ENCODE measurements at regions not wholly inside any gene's neighbourhood (a gene's known extent, or its start where the extent isn't known, plus 50 kb on each side); places are given as distances from the start of the nearest gene placed in this dataset.
"Not testable (repeated sequence)": the region's sequence is repeated elsewhere in the genome, so short reads cannot be mapped to it uniquely, and the experiment has no call there.

GRCh38 chr12:68481181-68481941 is 129.3 kb upstream of the RAP1B start:
- DNase-seq: no peak

- DNase-seq: no peak
Measured at GRCh38 chr12:68482014-68482413, 128.7 kb upstream of the RAP1B start.

DNA sequence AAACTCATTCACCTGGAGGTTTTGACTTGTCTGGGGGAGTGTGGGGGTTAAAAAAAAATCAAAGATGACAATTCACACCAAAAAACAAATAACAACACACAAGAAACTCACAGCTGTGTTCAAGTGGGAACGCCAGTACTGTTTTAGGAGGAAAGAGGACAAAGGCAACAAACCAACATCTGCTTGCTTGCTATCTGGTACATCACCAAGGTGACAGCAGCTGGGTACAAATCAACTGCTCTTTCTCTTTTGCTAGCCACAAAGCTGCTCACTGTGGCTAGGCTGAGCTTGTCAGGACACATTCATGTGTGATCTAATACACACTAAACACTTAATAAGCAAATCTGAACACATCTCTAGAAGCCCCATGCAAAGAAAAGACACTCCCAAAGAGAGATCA is 128.0 kb upstream of the RAP1B start:
- DNase-seq: no peak

DNA sequence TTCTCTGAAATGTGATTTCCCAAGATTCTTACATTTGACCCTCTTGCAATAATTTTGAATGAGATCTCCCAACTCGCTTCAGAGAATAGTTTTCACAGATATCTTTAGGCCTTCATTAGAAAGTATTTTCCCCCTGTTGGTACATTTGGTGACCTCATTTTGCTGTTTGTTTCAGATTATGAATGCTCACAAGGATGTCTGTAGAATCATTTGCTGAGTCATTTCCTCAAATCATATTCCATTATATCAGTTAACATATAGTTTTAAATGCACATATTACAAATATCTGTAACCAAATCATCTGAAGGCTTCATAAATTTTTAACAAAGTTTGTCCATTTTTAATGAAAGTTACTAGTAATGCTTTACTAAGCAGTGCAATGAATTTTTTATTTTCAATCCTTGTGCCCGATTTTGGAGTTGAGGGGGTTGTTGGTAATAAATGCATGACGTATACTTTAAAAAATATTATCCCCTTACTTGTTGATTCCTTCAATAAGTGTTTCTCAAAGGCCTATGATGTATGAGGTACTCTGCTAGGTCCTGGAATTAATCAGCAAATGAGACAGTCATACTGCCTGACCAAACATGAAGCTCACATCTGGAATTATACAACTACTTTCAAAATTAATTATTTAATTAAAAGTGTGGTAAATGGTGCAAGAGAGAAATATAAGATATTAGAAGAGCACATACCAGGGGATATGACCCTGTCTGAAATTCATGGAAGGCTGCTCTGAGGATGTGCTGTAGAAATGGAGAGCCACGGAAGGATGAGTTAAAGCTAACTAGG is 126.9 kb upstream of the RAP1B start:
- DNase-seq: no peak

DNA sequence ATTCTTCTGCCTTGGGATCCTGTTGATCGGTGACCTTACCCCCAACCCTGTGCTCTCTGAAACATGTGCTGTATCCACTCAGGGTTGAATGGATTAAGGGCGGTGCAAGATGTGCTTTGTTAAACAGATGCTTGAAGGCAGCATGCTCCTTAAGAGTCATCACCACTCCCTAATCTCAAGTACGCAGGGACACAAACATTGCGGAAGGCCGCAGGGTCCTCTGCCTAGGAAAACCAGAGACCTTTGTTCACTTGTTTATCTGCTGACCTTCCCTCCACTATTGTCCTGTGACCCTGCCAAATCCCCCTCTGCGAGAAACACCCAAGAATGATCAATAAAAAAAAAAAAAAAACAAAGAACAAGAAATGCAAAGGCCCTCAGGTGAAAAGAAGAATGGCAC is 126.1 kb upstream of the RAP1B start:
- DNase-seq: not testable (repeated sequence)

- DNase-seq: not testable (repeated sequence)
Measured at GRCh38 chr12:68486449-68486848, 124.2 kb upstream of the RAP1B start.

- no peak for DNase-seq
Measured at GRCh38 chr12:68487721-68488309, 122.9 kb upstream of the RAP1B start.

GRCh38 chr12:68489273-68489672 is 121.4 kb upstream of the RAP1B start:
- DNase-seq: no peak

DNA sequence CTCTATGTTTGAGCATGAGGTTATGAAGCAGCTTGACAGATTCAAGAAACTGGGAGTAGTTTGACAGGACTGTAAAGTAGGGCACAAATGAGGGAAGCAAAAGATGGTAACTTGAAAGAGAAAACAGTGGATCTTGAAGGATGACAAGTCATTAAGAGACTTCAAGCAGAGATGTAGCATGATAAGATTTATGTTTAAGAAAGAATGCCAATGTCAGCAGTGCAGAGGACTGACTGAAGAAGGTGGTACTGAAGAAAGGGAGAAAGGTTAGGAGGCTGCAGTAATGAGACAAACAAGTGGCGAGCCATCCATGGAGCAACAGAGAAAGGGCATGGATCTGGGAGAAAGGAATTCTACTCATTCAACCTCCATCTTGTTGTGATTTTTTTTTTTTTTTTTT is 120.2 kb upstream of the RAP1B start:
- DNase-seq: no peak

DNA sequence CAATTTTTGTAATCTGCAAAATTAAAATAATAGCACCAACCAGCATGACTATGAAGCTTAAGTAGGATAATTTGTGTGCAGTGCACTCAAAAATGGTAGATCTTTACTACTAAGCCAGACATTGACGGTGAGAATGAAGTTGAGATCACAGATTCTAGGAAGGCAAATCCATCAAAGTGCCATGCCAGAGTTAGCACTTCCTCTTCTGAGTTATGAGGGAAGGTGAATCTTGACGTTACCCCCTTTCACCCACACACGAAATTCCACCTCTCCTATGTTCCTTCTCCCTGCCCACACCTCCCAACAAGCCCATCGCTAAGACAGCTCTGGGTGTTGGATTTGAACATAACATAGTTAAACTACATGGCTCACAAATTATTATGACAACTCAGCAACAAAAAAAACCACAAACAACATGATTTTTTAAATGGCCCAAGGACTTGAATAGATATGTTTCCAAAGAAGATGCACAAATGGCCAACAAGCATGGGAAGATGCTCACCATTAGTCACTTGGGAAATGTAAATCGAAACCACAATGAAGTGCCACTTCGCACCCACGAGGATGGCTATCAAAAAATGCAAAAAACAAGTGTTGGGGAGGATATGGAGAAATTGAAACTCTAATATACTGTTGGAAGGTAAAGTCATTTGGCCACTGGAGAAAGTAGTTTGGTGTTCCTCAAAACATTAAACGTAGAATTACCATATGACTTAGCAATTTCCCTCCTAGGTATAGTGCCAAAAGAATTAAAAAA is 119.3 kb upstream of the RAP1B start:
- DNase-seq: no peak

DNA sequence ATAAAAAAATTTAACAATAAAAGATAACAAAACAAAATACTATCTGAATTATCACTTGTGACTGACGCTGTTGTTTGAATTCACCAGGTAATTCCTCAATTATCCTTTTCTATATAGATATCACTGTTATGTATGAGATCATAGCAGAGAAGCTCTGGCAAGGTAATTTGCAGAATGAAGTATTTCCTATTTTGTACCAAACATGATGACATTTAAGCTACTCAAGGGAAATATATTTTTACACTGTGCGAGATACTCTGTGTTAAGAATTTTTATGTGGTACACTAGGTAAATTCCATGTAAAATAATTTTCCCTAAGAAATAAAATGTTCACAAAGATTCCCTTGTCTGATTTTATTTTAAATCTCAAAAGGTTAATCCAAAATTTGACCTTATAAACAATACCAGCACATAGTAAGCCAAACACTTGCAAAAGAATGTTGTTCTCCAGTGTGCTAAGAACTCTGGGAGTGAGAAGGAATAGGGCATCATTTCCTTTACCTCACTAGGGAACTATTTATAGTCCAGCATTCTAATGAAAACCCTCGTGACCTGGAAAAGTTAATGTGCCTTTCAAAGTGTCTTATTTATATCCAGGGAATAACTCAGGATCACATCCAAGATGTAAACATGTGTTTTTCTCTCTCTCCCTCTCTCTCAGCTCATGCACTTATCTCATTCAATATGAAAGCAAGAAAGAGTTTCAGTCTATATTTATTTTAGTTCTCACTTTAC is 115.2 kb upstream of the RAP1B start:
- DNase-seq: no peak

DNA sequence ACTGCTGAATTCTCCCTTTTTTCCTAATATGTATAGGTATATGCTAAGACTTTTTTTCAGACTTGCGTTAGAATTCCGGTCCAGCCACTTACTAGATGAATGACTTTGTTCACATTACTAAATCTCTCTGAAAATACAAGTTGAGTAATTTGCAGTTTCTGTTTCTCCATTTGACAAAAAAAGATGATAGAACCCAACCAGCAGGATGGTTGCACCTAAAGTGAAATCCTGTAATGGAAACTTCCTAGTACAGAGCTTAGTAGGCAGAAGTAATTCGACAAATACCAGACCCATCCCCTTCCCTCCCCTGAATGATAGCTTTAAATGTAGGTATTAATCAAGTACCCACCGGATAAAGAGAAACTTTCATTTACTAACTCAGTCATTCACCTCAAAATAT is 113.6 kb upstream of the RAP1B start:
- DNase-seq: no peak

GRCh38 chr12:68497702-68498101 is 113.0 kb upstream of the RAP1B start:
- no peak for DNase-seq

GRCh38 chr12:68498736-68499135 is 112.0 kb upstream of the RAP1B start:
- DNase-seq: no peak

- DNase-seq: no peak
Measured at GRCh38 chr12:68499616-68500015, 111.1 kb upstream of the RAP1B start.

- DNase-seq: no peak
Measured at GRCh38 chr12:68501226-68501625, 109.5 kb upstream of the RAP1B start.

DNA sequence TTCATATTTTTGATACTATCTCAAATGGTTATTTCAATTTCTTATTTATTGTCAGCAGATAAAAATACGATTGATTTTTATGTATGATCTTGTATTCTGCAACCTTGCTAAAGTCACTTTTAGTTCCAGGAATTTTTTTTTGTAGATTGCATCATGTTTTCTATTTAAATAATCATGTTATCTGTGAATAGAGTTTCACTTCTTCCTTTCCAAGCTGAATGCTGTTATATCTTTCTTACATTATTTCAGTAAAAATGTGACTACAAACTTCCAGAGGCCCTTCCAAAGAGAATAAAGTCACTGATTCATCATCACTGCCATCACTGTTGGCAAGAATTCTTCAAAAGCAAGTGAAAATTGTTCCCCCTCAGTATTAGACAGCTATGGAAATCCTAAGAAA is 104.7 kb upstream of the RAP1B start:
- DNase-seq: no peak

GRCh38 chr12:68506619-68507018 is 104.1 kb upstream of the RAP1B start:
- no peak for DNase-seq

DNA sequence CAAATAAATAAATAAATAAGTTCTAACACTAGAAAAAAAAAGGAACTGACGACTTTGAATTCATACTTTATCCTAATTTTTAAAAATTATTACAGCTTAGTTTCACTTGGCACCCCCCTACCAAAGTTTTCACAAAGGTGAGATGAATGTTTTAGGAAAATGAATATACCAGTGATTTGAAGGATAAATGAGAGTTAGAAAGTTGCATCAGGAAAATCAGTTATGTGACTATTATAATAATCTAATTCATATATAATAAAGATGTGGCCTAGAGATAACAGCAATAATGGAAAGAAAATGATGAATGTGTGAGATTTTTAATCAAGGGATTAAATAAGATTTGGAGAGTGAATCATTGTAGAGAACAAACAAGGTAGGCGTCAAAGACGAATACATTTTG is 103.0 kb upstream of the RAP1B start:
- no peak for DNase-seq

DNA sequence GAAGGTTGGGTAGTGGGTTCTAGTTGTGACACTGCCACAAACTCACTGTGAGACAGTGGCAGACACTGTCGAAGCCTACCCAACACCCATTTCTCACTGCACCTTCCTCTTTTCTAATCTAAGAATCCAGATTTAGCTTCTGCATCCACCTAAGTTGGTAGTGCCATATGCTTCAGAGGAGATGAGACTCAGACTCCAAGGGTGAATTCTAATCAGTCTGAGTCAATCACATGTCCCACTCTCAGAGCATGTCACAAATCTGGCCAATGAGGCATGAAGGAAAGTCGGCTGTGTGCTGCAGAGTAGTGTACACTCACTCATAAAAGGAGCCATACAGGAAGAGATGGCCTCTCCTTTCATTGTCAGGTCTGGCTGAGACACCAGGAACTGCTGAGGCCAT is 102.1 kb upstream of the RAP1B start:
- no peak for DNase-seq

DNA sequence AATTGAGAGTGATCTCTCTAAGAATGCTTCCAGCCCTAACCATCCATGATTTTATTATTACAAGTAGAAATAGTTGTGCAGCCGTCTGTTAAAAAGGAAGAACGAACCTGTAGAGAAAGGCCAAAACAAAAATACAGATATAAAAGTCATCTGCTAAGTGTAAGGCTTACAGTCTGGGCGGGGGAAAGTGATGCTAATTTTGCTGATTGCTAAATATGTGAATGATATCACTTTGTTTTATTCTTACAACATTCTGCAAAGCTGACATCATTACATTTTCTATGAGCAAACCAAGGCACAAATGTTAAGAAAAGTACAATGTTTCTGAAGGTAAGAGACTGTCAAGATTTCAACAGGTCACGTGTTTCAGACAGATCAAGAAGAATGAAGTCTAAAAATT is 101.5 kb upstream of the RAP1B start:
- DNase-seq: no peak

GRCh38 chr12:68510397-68510796 is 100.3 kb upstream of the RAP1B start:
- no peak for DNase-seq

Data from NCI-H1930 (cell line).